Endothelial cell of umbilical vein (primary cell): ENCODE measurements at regions not wholly inside any gene's neighbourhood (a gene's known extent, or its start where the extent isn't known, plus 50 kb on each side); places are given as distances from the start of the nearest gene placed in this dataset.

ENCODE experiments used
- BruUV-seq: library from RNA; stranded (reverse); fragments of 400-500 nt; replicated peaks from 2 replicates; lab custom pipeline; 2021; lab: Mats Ljungman, UMichigan
- CTCF ChIA-PET: fragments of 300-600, 350-600 bp; sonication (Branson Sonifier 250); formaldehyde crosslinking; loops from one replicate; lab custom pipeline; 2021; ENCODE audit warnings: antibody characterized with exemption, inconsistent platforms; lab: Charles Lee
- POLR2A ChIA-PET: fragments of 300-600, 350-600 bp; sonication (Branson Sonifier 250); formaldehyde crosslinking; loops from one replicate; lab custom pipeline; 2021; ENCODE audit warnings: antibody characterized with exemption, inconsistent platforms; lab: Charles Lee
- DNase-seq: peaks from one replicate; pipeline ENCODE4 v3.0.0-alpha.2; 2011; ENCODE audit warnings: low read depth, low spot score
- FAIRE-seq: peaks from 2 replicates; lab custom pipeline; 2011; peaks lifted over from hg19 to GRCh38; lab: Jason Lieb, UNC
- H2AFZ ChIP-seq: 2 replicates; pipeline ENCODE4 v1.6.0; 2012; ENCODE audit warnings: low read depth, low read length, control low read depth, inconsistent platforms
- H3K27ac ChIP-seq: 2 replicates; pipeline ENCODE4 v1.5.1; 2011; ENCODE audit warnings: low read depth, mild to moderate bottlenecking, control low read depth, low read length, moderate library complexity; ENCODE audit not compliant: insufficient read depth
- H3K27me3 ChIP-seq, 2 experiments: 2 replicates each; pipeline versions ENCODE4 v1.6.0 to v1.6.1; 2011; ENCODE audit warnings: low read length in 2 of 2, mixed read lengths in 1 of 2; ENCODE audit not compliant: control insufficient read depth in 2 of 2, insufficient read depth in 2 of 2
- H3K36me3 ChIP-seq, 2 experiments: 2 replicates in 1 of 2; 3 replicates in 1 of 2; pipeline ENCODE4 v1.5.1; 2011; ENCODE audit warnings: low read length in 2 of 2, mild to moderate bottlenecking in 1 of 2, moderate library complexity in 1 of 2; ENCODE audit not compliant: control insufficient read depth in 2 of 2, insufficient read depth in 2 of 2; ENCODE audit errors: extremely low read depth in 1 of 2
- H3K4me1 ChIP-seq: 3 replicates; pipeline ENCODE4 v1.5.1; 2011; ENCODE audit warnings: mild to moderate bottlenecking, low read length; ENCODE audit not compliant: control insufficient read depth, insufficient read depth; ENCODE audit errors: extremely low read depth
- H3K4me2 ChIP-seq: 2 replicates; pipeline ENCODE4 v1.6.1; 2011; ENCODE audit warnings: low read length, control low read depth, mixed read lengths; ENCODE audit not compliant: insufficient read depth
- H3K4me3 ChIP-seq, 3 experiments: fragments of 200-600 bp in 1 of 3; sonication (generic), shearing (Covaris generic) in 1 of 3; replicated peaks in 1 of 3; 2 replicates each; pipeline ENCODE4 v1.5.1; 2011 to 2016; ENCODE audit warnings: control low read depth in 3 of 3, low read length in 3 of 3, mild to moderate bottlenecking in 2 of 3, inconsistent platforms in 1 of 3, low read depth in 1 of 3, moderate library complexity in 1 of 3; ENCODE audit not compliant: insufficient read depth in 1 of 3
- H3K79me2 ChIP-seq: 2 replicates; pipeline ENCODE4 v1.6.0; 2012; ENCODE audit warnings: low read length, inconsistent platforms; ENCODE audit not compliant: control insufficient read depth, insufficient read depth
- H3K9ac ChIP-seq: replicated peaks from 2 replicates; pipeline ENCODE3; 2011; ENCODE audit warnings: low read length, control low read depth; ENCODE audit not compliant: insufficient read depth; ENCODE audit errors: extremely low read depth
- H3K9me1 ChIP-seq: replicated peaks from 3 replicates; pipeline ENCODE4 v1.6.0; 2011; ENCODE audit warnings: mild to moderate bottlenecking, low read length; ENCODE audit not compliant: control insufficient read depth, insufficient read depth; ENCODE audit errors: extremely low read depth
- H3K9me3 ChIP-seq: replicated peaks from 2 replicates; pipeline ENCODE4 v1.5.1; 2012; ENCODE audit warnings: low read length, inconsistent platforms; ENCODE audit not compliant: control insufficient read depth, insufficient read depth
- H4K20me1 ChIP-seq: replicated peaks from 2 replicates; pipeline ENCODE3; 2011; ENCODE audit warnings: mild to moderate bottlenecking, low read length; ENCODE audit not compliant: control insufficient read depth, insufficient read depth; ENCODE audit errors: extremely low read depth
- EZH2 ChIP-seq: IDR thresholded peaks from 2 replicates; pipeline ENCODE4 v1.6.1; 2012; ENCODE audit warnings: borderline replicate concordance, low read depth, mild to moderate bottlenecking, moderate library complexity, low read length, inconsistent platforms; ENCODE audit not compliant: severe bottlenecking
- FOS ChIP-seq: IDR thresholded peaks from 2 replicates; pipeline ENCODE4 v1.6.1; 2011; ENCODE audit warnings: mild to moderate bottlenecking, low read length, moderate library complexity, borderline replicate concordance; ENCODE audit not compliant: insufficient read depth
- GATA2 ChIP-seq: IDR thresholded peaks from 2 replicates; pipeline ENCODE4 v1.7.0; 2011; ENCODE audit warnings: low read depth, mild to moderate bottlenecking, moderate library complexity, mixed read lengths, low read length; ENCODE audit not compliant: insufficient read length, insufficient read depth
- JUN ChIP-seq: IDR thresholded peaks from 2 replicates; pipeline ENCODE4 v1.6.1; 2011; ENCODE audit warnings: borderline replicate concordance, low read depth; ENCODE audit not compliant: insufficient read length, insufficient read depth
- MYC ChIP-seq: IDR thresholded peaks from one replicate; pipeline ENCODE4 v1.6.1; 2011; ENCODE audit warnings: mild to moderate bottlenecking, low read depth, low read length
- POLR2A ChIP-seq: IDR thresholded peaks from 2 replicates; pipeline ENCODE4 v1.6.1; 2012; ENCODE audit warnings: low read depth, mild to moderate bottlenecking, control low read depth, low read length
- POLR2AphosphoS5 ChIP-seq: IDR thresholded peaks from 2 replicates; pipeline ENCODE4 v1.6.1; 2012; ENCODE audit warnings: low read depth, mild to moderate bottlenecking, control low read depth, low read length, moderate library complexity; ENCODE audit not compliant: insufficient read depth
- dilution Hi-C: fragments of 300-500 bp; cut with MboI; formaldehyde crosslinking; loops from one replicate; pipeline ENCODE4 v1.15.0; 2019; ENCODE audit warnings: low sequenced_read_pairs; ENCODE audit not compliant: extremely low pct_ligation_motif_present
- intact Hi-C: fragments of 100-400 bp; cut with micrococcal nuclease; formaldehyde crosslinking; loops from one replicate; pipeline ENCODE4 v1.10.0; 2022
- TF ChIP-seq, protein P1 (sequence below), 2 donors: IDR thresholded peaks; 1 replicate in 1 of 2; 2 replicates in 1 of 2; pipeline ENCODE4 v1.5.1; 2011; ENCODE audit warnings: low read length in 2 of 2, mild to moderate bottlenecking in 2 of 2, moderate library complexity in 2 of 2, control low read depth in 1 of 2, inconsistent platforms in 1 of 2, low read depth in 1 of 2; ENCODE audit not compliant: insufficient read depth in 1 of 2; ENCODE audit errors: extremely low read depth in 1 of 2
- TF ChIP-seq, protein P2 (sequence below): IDR thresholded peaks from 2 replicates; pipeline ENCODE4 v1.6.1; 2011; ENCODE audit not compliant: insufficient read depth, insufficient read length

DNA sequence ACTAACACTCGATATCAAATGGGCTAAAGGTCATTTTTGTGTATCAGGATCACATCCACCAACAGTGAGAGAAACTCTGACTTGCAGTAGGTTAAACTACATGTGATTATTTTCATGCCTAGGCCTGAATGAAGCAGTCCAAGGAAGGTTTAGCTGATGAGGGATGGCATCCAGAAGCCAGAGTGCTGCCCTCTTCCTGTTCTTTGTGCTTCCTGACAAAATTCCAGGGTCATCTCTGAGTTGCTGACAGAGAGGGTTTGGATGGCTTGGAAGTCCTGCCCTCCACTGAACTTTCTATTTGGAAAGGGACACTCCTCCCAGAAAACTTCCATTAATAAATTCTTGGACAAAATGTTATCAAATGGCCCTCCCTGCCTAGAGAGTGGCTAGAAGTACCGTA is 728.3 kb upstream of the SLC10A2 start:
- H4K20me1 ChIP-seq: no peaks in the 10 kb centered on the region
- FAIRE-seq (no peak), DNase-seq (no peak)
- ChIA-PET CTCF (no interaction called here), POLR2A (no interaction called here)
- no peaks in the 10 kb centered on the region for H3K9me1 ChIP-seq
- no peaks in the 10 kb centered on the region for H3K4me1 ChIP-seq
- no TSS peak for BruUV-seq
- H3K4me2 ChIP-seq: no peak overlapping the region
- no peaks in the 10 kb centered on the region for H3K79me2 ChIP-seq
- no peaks in the 10 kb centered on the region for H3K36me3 ChIP-seq
- no peaks in the 10 kb centered on the region for H3K9me3 ChIP-seq
- no peak overlapping the region for H3K4me3 ChIP-seq
- intact Hi-C loops (no loop called here), dilution Hi-C loops (no loop called here)
- H3K27ac ChIP-seq: no peak overlapping the region
- no peak overlapping the region for H3K9ac ChIP-seq
- H3K27me3 ChIP-seq: no peaks in the 10 kb centered on the region
- TF ChIP-seq FOS (no peak), JUN (no peak), MYC (no peak), EZH2 (no peak), POLR2AphosphoS5 (no peak), POLR2A (no peak), GATA2 (no peak)
- TF ChIP-seq, protein P1, sequence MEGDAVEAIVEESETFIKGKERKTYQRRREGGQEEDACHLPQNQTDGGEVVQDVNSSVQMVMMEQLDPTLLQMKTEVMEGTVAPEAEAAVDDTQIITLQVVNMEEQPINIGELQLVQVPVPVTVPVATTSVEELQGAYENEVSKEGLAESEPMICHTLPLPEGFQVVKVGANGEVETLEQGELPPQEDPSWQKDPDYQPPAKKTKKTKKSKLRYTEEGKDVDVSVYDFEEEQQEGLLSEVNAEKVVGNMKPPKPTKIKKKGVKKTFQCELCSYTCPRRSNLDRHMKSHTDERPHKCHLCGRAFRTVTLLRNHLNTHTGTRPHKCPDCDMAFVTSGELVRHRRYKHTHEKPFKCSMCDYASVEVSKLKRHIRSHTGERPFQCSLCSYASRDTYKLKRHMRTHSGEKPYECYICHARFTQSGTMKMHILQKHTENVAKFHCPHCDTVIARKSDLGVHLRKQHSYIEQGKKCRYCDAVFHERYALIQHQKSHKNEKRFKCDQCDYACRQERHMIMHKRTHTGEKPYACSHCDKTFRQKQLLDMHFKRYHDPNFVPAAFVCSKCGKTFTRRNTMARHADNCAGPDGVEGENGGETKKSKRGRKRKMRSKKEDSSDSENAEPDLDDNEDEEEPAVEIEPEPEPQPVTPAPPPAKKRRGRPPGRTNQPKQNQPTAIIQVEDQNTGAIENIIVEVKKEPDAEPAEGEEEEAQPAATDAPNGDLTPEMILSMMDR (IDR thresholded peaks at IDR 0.05; ENCODE audit: extremely low read depth in 1 of 2, insufficient read depth in 1 of 2, low read depth in 1 of 2, low read length in 2 of 2): no peak
- TF ChIP-seq, protein P2, sequence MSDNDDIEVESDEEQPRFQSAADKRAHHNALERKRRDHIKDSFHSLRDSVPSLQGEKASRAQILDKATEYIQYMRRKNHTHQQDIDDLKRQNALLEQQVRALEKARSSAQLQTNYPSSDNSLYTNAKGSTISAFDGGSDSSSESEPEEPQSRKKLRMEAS: no peak
- H2AFZ ChIP-seq: no peak overlapping the region
